ENCODE measurements at regions not wholly inside any gene's neighbourhood (a gene's known extent, or its start where the extent isn't known, plus 50 kb on each side); places are given as distances from the start of the nearest gene placed in this dataset.

GRCh38 chr9:82302968-82303655 is 314.5 kb downstream of the SPATA31D1 start:
- CTCF ChIA-PET: no interaction called here
- POLR2A ChIA-PET: no interaction called here
- H3K4me2 ChIP-seq (ENCODE audit: low read length): no peak overlapping the region
- no peaks in the 10 kb centered on the region for H3K9me3 ChIP-seq (ENCODE audit: control insufficient read depth in 1 of 2, insufficient read depth in 1 of 2, low read depth in 1 of 2, low read length in 2 of 2)
- no peaks in the 10 kb centered on the region for H3K4me1 ChIP-seq (ENCODE audit: control insufficient read depth in 1 of 2, insufficient read depth in 2 of 2, low read length in 2 of 2)
- intact Hi-C loops (cut with micrococcal nuclease): no loop called here
- TF ChIP-seq ZFX (IDR thresholded peaks at IDR 0.05) (no peak), REST (IDR thresholded peaks at IDR 0.05; ENCODE audit: low read depth) (no peak), JUND (IDR thresholded peaks at IDR 0.05) (no peak), YY1 (IDR thresholded peaks at IDR 0.05; ENCODE audit: extremely low read depth, insufficient replicate concordance, low read depth, low read length) (no peak), ELF1 (IDR thresholded peaks at IDR 0.05; ENCODE audit: borderline replicate concordance, low read depth) (no peak), EGR1 (IDR thresholded peaks at IDR 0.05; ENCODE audit: low read depth) (no peak)
- ATAC-seq: no peak
- H3K79me2 ChIP-seq (ENCODE audit: insufficient read depth, low read length): no peaks in the 10 kb centered on the region
- DNase-seq (ENCODE audit: low read depth, low spot score): no peak
- H3K9me2 ChIP-seq (ENCODE audit: insufficient read depth): no peaks in the 10 kb centered on the region
- H3K9ac ChIP-seq (ENCODE audit: low read length): no peak overlapping the region
- BruUV-seq (replicated peaks): no TSS peak
- RAD21 ChIA-PET (ENCODE audit: low non-redundant PET in 1 of 2, low total read pairs in 2 of 2, uncharacterized antibody in 2 of 2, unreplicated experiment in 2 of 2): no interaction called here
- H3K27me3 ChIP-seq (ENCODE audit: insufficient read depth, low read length): no peaks in the 10 kb centered on the region
- no peak overlapping the region for H2AFZ ChIP-seq (ENCODE audit: low read depth, low read length, poor library complexity, severe bottlenecking)
- H3K4me3 ChIP-seq (replicated peaks in 1 of 2; ENCODE audit: low read depth in 1 of 2, low read length in 2 of 2): no peak overlapping the region
- no peaks in the 10 kb centered on the region; the same call in 1 of the 2 replicates for H4K20me1 ChIP-seq (ENCODE audit: insufficient read depth)
- H3K36me3 ChIP-seq (ENCODE audit: control insufficient read depth in 1 of 2, insufficient read depth in 2 of 2, low read length in 2 of 2): no peaks in the 10 kb centered on the region
- no peak overlapping the region for H3K27ac ChIP-seq (ENCODE audit: low read depth, low read length)

- ChIA-PET POLR2A (no interaction called here), RAD21 (ENCODE audit: low non-redundant PET in 1 of 2, low total read pairs in 2 of 2, uncharacterized antibody in 2 of 2, unreplicated experiment in 2 of 2) (no interaction called here), CTCF (no interaction called here)
- Histone ChIP-seq H3K9me3 (ENCODE audit: control insufficient read depth in 1 of 2, insufficient read depth in 1 of 2, low read depth in 1 of 2, low read length in 2 of 2) (no peaks in the 10 kb centered on the region), H3K4me1 (ENCODE audit: control insufficient read depth in 1 of 2, insufficient read depth in 2 of 2, low read length in 2 of 2) (no peaks in the 10 kb centered on the region), H4K20me1 (ENCODE audit: insufficient read depth) (no peaks in the 10 kb centered on the region; the same call in 1 of the 2 replicates), H3K9me2 (ENCODE audit: insufficient read depth) (no peaks in the 10 kb centered on the region), H3K27me3 (ENCODE audit: insufficient read depth, low read length) (no peaks in the 10 kb centered on the region), H3K27ac (ENCODE audit: low read depth, low read length) (no peak overlapping the region), H2AFZ (ENCODE audit: low read depth, low read length, poor library complexity, severe bottlenecking) (no peak overlapping the region), H3K4me2 (ENCODE audit: low read length) (no peak overlapping the region), H3K79me2 (ENCODE audit: insufficient read depth, low read length) (no peaks in the 10 kb centered on the region), H3K36me3 (ENCODE audit: control insufficient read depth in 1 of 2, insufficient read depth in 2 of 2, low read length in 2 of 2) (no peaks in the 10 kb centered on the region), H3K4me3 (replicated peaks in 1 of 2; ENCODE audit: low read depth in 1 of 2, low read length in 2 of 2) (no peak overlapping the region), H3K9ac (ENCODE audit: low read length) (no peak overlapping the region)
- intact Hi-C loops (cut with micrococcal nuclease): no loop called here
- DNase-seq (ENCODE audit: low read depth, low spot score) (no peak), ATAC-seq (no peak)
- BruUV-seq (replicated peaks): no TSS peak
- no peak for TF ChIP-seq TCF7L2 (IDR thresholded peaks at IDR 0.05; ENCODE audit: borderline replicate concordance, extremely low read depth, insufficient read depth, insufficient read length)
- TF ChIP-seq CEBPB (IDR thresholded peaks at IDR 0.05; ENCODE audit: low read depth): no peak
- no peak for TF ChIP-seq REST (IDR thresholded peaks at IDR 0.05; ENCODE audit: low read depth)
- no peak for TF ChIP-seq RAD21 (IDR thresholded peaks at IDR 0.05; ENCODE audit: low read depth)
- TF ChIP-seq MAX (IDR thresholded peaks at IDR 0.05): no peak
- no peak for TF ChIP-seq ELF1 (IDR thresholded peaks at IDR 0.05; ENCODE audit: borderline replicate concordance, low read depth)
- no peak for TF ChIP-seq EGR1 (IDR thresholded peaks at IDR 0.05; ENCODE audit: low read depth)
Observed at GRCh38 chr9:82308836-82309235, 320.3 kb downstream of the SPATA31D1 start.
